ENCODE measurements at regions not wholly inside any gene's neighbourhood (a gene's known extent, or its start where the extent isn't known, plus 50 kb on each side); places are given as distances from the start of the nearest gene placed in this dataset.

GRCh38 chr2:59181347-59181746 lies 940.2 kb upstream of the FANCL start:
- TF ChIP-seq EZH2 (IDR thresholded peaks at IDR 0.05; ENCODE audit: borderline replicate concordance, insufficient read depth, low read depth, low read length, poor library complexity, severe bottlenecking), result no peak
- TF ChIP-seq, protein P1, sequence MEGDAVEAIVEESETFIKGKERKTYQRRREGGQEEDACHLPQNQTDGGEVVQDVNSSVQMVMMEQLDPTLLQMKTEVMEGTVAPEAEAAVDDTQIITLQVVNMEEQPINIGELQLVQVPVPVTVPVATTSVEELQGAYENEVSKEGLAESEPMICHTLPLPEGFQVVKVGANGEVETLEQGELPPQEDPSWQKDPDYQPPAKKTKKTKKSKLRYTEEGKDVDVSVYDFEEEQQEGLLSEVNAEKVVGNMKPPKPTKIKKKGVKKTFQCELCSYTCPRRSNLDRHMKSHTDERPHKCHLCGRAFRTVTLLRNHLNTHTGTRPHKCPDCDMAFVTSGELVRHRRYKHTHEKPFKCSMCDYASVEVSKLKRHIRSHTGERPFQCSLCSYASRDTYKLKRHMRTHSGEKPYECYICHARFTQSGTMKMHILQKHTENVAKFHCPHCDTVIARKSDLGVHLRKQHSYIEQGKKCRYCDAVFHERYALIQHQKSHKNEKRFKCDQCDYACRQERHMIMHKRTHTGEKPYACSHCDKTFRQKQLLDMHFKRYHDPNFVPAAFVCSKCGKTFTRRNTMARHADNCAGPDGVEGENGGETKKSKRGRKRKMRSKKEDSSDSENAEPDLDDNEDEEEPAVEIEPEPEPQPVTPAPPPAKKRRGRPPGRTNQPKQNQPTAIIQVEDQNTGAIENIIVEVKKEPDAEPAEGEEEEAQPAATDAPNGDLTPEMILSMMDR (IDR thresholded peaks at IDR 0.05), result no peak
